Right atrium auricular region (tissue), 2 donors: ENCODE measurements at regions not wholly inside any gene's neighbourhood (a gene's known extent, or its start where the extent isn't known, plus 50 kb on each side); places are given as distances from the start of the nearest gene placed in this dataset.
A peak's percentile ranks its signal among the peaks of the same experiment; 100 is the strongest.

Experiments
- DNase-seq: peaks from one replicate; pipeline ENCODE4 v3.0.0-alpha.2; 2019; ENCODE audit warnings: low spot score
- H3K27ac ChIP-seq, 2 donors: fragments of 200-600 bp; sonication (generic); 1 replicate in 1 of 2; 2 replicates in 1 of 2; pipeline ENCODE4 v1.5.1; 2016 to 2019
- H3K27me3 ChIP-seq, 2 donors: fragments of 200-600 bp; sonication (generic); one replicate each; pipeline versions ENCODE4 v1.5.1 to v1.6.0; 2017 to 2019
- H3K36me3 ChIP-seq: fragments of 200-600 bp; sonication (generic); one replicate; pipeline ENCODE4 v1.5.1; 2016
- H3K4me1 ChIP-seq, 2 donors: fragments of 200-600 bp; sonication (generic); one replicate each; pipeline versions ENCODE4 v1.5.1 to v1.6.0; 2017 to 2019
- H3K4me3 ChIP-seq, 2 donors: fragments of 200-600 bp; sonication (generic); 1 replicate in 1 of 2; 2 replicates in 1 of 2; pipeline ENCODE4 v1.5.1; 2017 to 2019; ENCODE audit warnings: mild to moderate bottlenecking in 1 of 2, moderate library complexity in 1 of 2
- H3K9me3 ChIP-seq, 2 donors: fragments of 200-600 bp; sonication (generic); one replicate each; pipeline ENCODE4 v1.5.1; 2019
- CTCF ChIP-seq, 2 donors: fragments of 200-600 bp; sonication (generic); IDR thresholded peaks; one replicate each; pipeline ENCODE4 v1.5.1; 2019; ENCODE audit warnings: antibody characterized with exemption in 2 of 2

GRCh38 chr1:78839704-78840277 lies 166.7 kb downstream of the ADGRL4 start:
- DNase-seq, result no peak
- Histone ChIP-seq H3K27me3 (no peaks in the 10 kb centered on the region), H3K36me3 (no peaks in the 10 kb centered on the region), H3K27ac (no peak overlapping the region), H3K9me3 (no peaks in the 10 kb centered on the region), H3K4me3 (no peak overlapping the region), H3K4me1 (peaks cover 0 to 13% of the 10 kb centered on the region in 2 donors)
- peak in 1 of 2 donors; percentile 77 for TF ChIP-seq CTCF (IDR thresholded peaks at IDR 0.05)
